GM19351 (cell line): ENCODE measurements at regions not wholly inside any gene's neighbourhood (a gene's known extent, or its start where the extent isn't known, plus 50 kb on each side); places are given as distances from the start of the nearest gene placed in this dataset.

ENCODE experiments used
- ATAC-seq: cut with Tn5 transposase; IDR thresholded peaks from one replicate; pipeline ENCODE4 v1.9.1; 2021; ENCODE audit warnings: mild to moderate bottlenecking, moderate library complexity; ENCODE audit not compliant: unreplicated experiment

DNA sequence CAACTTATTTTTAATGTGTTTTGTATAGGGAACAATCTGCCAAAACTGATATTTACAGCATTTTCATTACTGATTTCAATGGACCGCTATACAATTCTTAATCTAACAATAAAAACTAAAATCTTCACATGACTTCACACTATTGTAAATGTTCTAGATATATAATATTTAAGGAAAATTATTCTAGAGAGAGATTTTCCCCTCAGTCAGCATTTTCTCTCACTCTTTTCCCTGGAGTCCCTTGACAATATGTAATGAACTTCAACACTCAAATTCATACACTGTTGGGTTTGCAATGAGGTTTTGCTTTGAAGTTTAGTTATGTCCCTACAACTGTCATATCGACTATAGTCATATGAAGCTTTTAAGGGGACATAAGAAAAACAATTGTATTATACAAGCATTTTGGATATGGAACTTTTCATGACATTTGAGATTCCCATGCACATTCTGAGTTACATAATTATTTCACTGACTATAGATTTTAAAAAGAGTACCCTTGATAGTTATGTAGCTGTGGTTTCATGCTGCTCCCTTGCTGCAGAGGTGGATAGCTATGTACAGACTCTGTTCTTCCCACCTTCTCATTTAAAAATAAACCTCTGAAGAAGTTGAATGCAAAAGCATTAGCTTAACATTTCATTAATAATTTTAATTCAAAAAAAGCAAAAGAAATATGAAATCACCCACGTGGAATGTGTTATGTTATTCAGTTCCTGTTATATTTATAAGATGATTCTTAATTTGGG, 338.5 kb downstream of the AKAIN1 start:
- no peak for ATAC-seq

GRCh38 chr18:4854671-4855070, 342.4 kb downstream of the AKAIN1 start:
- ATAC-seq = no peak

- ATAC-seq = no peak
Measured at GRCh38 chr18:4851301-4851976, 345.6 kb downstream of the AKAIN1 start.

DNA sequence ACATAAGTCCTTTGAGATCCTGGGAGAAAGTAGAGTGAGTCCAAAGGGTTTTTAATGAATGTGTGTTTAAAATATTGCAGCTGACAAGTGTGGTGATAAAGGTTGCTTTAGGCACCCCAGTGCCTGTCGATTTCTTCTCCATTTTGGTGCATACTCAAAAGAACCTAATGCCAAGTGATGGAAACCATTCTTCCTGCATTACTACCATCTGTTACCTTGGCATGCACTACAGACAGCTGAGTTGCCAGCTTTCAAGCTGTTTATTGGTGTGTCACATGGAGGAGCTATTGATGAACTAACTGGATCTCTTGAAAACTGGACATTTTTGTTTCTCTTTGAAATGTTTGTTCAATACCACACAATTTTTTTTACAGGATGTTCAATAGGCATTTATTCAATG, 350.0 kb downstream of the AKAIN1 start:
- no peak for ATAC-seq

DNA sequence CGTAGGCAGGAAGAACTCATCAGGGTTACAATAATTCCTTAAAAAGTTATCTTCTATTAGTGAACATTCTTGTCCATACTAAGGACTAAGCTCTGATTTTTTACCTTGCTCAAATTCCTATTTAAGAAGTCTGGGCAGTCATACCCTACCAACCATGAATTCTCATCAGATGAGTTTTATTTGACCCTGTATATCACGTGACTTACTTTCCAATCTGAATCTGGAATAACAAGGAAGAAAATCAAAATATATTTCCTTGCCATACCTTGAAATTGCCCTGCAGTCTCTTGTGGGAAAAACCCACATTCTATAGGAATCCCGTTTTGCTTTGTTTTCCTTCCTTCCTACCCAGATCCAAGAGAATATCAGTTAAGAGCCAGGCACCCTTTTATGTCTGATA, 352.7 kb downstream of the AKAIN1 start:
- ATAC-seq = no peak

DNA sequence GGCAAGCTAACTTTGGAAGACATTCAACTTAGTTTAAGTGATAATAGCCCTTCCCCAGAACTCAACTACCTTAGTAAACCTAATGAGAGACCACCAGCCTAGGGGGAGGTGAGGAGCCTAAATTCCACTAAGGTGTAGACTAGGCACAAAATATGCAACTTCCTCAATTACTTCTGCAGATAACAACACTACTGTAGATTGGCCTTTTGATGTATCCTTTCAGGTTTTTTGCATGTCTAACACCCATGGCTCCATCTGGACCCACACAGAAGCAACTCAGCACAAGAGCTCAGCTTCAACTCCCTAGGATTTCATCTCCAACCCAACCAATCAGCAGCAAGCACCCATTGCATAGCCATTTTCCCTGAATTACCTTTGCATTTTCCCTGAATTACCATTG, 353.3 kb downstream of the AKAIN1 start:
- no peak for ATAC-seq

- no peak for ATAC-seq
Measured at GRCh38 chr18:4842751-4843150, 354.3 kb downstream of the AKAIN1 start.

DNA sequence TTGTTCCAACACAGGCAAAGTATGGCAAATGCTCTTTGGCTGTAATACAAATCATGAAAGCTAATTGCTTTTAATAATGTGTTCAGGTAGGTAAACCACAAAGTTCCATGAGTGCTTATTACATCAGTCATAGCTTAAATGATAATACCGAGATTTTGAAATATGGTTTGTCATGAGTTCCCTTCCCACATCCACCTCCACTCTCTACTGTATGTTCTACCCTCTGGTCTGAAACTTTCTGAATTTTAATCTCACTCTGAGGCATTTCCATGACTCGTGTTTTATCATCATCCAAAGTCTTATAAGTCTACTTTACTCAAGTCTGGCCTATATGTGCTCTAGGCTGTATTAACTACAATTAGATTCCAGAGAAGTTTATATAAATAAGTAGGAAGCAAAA, 354.8 kb downstream of the AKAIN1 start:
- ATAC-seq = no peak

GRCh38 chr18:4839639-4840038, 357.4 kb downstream of the AKAIN1 start:
- ATAC-seq = no peak

- no peak for ATAC-seq
Measured at GRCh38 chr18:4836141-4836540, 360.9 kb downstream of the AKAIN1 start.

DNA sequence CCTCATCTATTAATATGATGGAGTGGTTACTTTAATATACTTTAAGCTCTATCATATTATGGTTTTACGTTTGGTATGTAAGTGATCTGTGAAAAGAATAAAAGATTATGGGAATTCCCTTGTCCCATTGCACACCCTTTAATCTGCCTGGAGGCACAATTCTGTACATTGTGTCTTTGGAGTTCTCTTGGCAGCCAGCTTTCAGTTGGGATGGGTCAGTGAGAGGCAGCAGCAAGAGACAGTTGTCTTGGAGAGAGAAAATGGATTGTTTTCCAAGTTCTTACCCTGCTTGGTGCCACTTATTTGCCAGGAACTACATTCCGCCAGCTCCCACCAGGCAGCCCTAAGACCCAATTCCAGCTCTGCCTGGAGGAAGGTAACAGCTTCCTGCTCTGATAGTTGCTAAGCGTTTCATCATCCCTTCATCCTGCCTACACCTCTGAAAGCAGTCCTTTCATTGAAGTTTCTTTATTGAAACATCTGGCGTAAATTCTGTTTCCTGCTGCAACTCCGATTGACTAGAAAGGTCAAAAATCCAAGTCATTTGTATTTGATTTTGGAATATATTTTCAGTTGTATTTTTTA, 365.2 kb downstream of the AKAIN1 start:
- no peak for ATAC-seq

- ATAC-seq = no peak
Measured at GRCh38 chr18:4831127-4831526, 365.9 kb downstream of the AKAIN1 start.

DNA sequence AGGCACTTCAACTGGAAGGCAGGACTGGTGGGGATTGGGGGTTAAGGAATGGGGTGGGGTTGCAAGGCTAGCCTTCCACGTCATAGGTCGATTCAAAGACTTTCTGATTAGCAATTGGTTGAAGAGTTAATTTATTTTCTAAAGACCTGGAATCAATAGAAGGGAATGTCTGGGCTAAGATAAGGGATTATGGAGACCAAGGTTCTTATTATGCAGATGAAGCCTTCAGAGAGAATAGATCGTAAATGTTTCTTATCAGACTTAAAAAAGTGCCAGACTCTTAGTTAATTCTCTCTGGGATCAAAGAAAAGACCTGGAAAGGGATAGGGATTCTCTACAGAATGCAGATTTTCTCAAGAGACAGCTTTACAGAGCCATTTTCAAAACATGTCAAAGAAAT, 368.0 kb upstream of the DLGAP1 start:
- no peak for ATAC-seq

DNA sequence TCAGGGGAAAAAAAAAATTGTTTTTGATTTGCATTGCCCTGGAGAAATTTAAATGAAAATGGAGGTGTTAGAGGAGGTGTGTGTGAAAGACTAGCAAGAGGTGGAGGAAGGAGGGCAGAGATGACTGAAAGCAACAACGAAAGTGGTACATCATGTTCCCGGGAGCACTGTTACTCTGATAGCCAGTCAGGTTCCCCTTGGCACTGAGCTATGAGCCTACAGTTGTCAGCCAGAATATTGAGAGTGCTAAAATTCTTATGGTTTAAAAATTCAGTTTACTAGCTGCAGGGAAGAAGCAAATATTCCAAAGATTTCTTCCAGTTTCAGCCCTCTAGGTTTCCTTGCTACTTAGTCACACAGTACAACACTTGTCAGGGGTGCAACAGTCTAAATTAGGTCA, 366.7 kb upstream of the DLGAP1 start:
- ATAC-seq = no peak

- ATAC-seq = no peak
Measured at GRCh38 chr18:4817665-4818064, 362.6 kb upstream of the DLGAP1 start.

- no peak for ATAC-seq
Measured at GRCh38 chr18:4813708-4814107, 358.6 kb upstream of the DLGAP1 start.

- ATAC-seq = no peak
Measured at GRCh38 chr18:4808891-4809290, 353.8 kb upstream of the DLGAP1 start.

DNA sequence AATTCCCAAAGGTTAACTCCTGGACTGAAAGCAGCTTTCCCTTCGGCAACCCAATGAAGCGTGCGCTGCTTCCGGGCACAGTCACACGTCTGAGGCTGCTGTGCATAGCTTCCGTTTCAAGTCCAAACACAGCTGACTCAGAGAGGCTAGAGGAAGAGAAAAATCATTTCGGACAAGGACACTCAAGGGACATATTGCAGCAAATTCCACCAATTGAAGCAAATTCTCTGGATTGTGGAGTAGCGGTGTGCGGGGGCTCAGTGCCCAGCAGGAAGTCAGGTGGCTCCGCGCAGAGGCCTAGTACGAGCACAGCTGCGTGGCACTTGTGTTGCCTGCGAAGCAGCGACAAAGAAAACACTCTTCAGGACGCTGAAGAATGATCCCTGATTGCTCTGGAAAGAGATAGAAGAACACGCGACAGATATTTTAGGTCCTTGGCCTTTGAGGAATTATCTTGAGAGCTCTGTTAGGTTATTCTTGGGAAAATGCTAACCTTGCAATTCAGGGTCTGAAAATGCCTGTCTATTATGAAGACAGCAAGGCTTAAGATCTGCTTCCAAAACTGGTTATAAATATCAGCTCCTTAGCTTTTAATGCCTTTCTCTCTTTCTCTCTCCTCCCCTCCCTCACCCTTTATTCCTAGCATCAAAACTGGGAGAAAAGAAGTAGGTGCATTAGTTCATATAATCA, 352.6 kb upstream of the DLGAP1 start:
- ATAC-seq = no peak

DNA sequence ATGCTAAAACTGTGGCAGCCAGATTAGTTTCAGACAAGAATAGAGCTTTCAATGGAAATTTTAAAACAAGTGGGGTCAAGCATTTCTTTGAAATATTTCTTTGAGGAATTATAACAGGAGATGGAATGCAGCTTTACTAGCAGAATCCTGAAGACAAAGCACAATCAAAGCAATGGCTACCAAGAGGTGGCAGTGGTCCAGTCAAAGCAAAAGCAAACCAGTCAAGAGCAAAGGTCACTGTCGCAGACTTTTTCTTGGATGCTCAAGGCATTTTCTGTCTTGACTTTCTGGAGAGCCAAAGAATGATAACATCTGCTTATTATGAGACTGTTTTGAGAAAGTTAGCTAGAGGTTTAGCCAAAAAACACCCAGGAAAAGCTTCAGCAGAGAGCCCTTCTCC, 351.2 kb upstream of the DLGAP1 start:
- ATAC-seq = no peak

DNA sequence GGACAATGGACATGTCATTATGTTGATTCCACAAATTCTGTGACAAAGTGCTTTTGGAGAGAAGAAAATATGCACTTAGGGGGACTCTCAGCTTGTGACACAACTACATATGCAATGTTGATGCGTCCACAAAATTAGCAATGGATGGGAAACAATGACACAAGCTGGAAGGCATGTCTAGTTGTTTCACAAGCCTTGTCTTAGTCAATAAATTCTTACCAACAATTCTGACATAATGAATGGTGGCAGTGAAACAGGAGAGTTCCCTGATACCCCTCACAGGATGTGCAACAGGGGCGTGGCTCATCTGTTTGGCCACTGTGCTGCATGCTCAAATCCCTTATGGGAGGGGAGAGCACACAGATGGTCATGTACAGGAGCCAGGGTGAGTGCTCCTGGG, 347.2 kb upstream of the DLGAP1 start:
- ATAC-seq = no peak

DNA sequence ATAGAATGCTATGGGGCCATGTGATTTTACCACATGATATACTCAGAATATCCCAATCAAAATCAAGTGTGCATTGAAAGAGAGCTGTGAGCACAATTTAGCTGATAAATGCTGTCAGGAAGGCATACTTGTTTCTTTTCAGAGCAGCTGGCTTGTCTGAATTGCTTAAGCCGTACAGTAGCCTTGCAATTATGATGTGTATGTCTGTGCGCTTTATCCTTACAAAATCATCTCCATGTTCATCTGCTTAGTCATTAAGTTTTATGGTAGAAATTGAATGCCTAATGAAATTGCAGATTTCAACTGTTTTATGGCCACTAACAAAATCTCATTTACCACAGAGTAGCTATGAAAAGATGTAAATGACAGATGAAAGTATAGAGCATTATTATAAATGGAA, 346.0 kb upstream of the DLGAP1 start:
- no peak for ATAC-seq
